Testis (tissue), 2 donors: ENCODE measurements at regions not wholly inside any gene's neighbourhood (a gene's known extent, or its start where the extent isn't known, plus 50 kb on each side); places are given as distances from the start of the nearest gene placed in this dataset.

Source experiments
- POLR2A ChIP-seq: fragments of 450-650 bp; IDR thresholded peaks from one replicate; pipeline ENCODE4 v1.6.1; 2017; ENCODE audit warnings: antibody characterized with exemption, mild to moderate bottlenecking, moderate library complexity
- TF ChIP-seq, protein P1 (sequence below), 3 experiments: fragments of 450-650 bp in 2 of 3; fragments of 200-600 bp in 1 of 3; sonication (generic) in 1 of 3; IDR thresholded peaks; one replicate each; pipeline ENCODE4 v1.5.1; 2016 to 2019; ENCODE audit warnings: antibody characterized with exemption in 3 of 3, mild to moderate bottlenecking in 2 of 3, moderate library complexity in 1 of 3

DNA sequence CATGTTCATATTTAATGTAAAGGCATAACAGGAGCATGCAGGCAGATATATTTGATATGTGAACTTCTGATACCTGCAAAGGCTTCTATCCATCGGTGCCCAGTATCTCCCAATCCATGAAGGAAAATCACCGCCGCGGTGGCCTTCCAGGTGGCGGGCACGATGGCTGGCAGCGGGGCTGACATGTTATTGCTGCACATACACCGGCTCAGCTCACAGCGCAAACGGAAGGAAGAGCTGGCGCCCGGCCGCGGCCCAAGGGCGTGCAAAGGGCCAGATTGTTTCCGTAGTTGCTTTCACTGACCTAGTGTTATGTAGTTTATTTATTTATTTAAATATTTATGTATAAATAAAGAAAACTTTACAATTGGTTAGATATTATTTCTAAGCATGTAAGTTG, 322.7 kb upstream of the PITX2 start:
- TF ChIP-seq, protein P1, sequence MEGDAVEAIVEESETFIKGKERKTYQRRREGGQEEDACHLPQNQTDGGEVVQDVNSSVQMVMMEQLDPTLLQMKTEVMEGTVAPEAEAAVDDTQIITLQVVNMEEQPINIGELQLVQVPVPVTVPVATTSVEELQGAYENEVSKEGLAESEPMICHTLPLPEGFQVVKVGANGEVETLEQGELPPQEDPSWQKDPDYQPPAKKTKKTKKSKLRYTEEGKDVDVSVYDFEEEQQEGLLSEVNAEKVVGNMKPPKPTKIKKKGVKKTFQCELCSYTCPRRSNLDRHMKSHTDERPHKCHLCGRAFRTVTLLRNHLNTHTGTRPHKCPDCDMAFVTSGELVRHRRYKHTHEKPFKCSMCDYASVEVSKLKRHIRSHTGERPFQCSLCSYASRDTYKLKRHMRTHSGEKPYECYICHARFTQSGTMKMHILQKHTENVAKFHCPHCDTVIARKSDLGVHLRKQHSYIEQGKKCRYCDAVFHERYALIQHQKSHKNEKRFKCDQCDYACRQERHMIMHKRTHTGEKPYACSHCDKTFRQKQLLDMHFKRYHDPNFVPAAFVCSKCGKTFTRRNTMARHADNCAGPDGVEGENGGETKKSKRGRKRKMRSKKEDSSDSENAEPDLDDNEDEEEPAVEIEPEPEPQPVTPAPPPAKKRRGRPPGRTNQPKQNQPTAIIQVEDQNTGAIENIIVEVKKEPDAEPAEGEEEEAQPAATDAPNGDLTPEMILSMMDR (IDR thresholded peaks at IDR 0.05), result no peak
- TF ChIP-seq POLR2A, result no peak
